Stomach (tissue), 8 donors: ENCODE measurements at regions not wholly inside any gene's neighbourhood (a gene's known extent, or its start where the extent isn't known, plus 50 kb on each side); places are given as distances from the start of the nearest gene placed in this dataset.
A peak's percentile ranks its signal among the peaks of the same experiment; 100 is the strongest.

ENCODE experiments used
- DNase-seq, 2 donors: peaks; one replicate each; pipeline versions ENCODE4 v3.0.0 to v3.0.0-alpha.2; 2013 to 2019
- H3K27ac ChIP-seq, 5 donors: fragments of 200-600 bp in 4 of 5; sonication (generic) in 4 of 5; one replicate each; pipeline ENCODE4 v1.5.1; 2013 to 2019; ENCODE audit warnings: mild to moderate bottlenecking in 1 of 5, moderate library complexity in 1 of 5
- H3K27me3 ChIP-seq, 3 donors: fragments of 200-600 bp; sonication (generic); one replicate each; pipeline ENCODE4 v1.5.1; 2017 to 2019; ENCODE audit warnings: mixed run types in 1 of 3
- H3K36me3 ChIP-seq, 4 donors: fragments of 200-600 bp; sonication (generic); 1 replicate in 3 of 4; 2 replicates in 1 of 4; pipeline ENCODE4 v1.5.1; 2016 to 2019
- H3K4me1 ChIP-seq, 4 donors: fragments of 200-600 bp; sonication (generic); one replicate each; pipeline ENCODE4 v1.5.1; 2016 to 2019
- H3K4me3 ChIP-seq, 4 donors: fragments of 200-600 bp; sonication (generic) in 3 of 4; one replicate each; pipeline ENCODE4 v1.5.1; 2016 to 2019; ENCODE audit warnings: mild to moderate bottlenecking in 1 of 4
- H3K9me3 ChIP-seq, 4 donors: fragments of 200-600 bp; sonication (generic); one replicate each; pipeline ENCODE4 v1.5.1; 2016 to 2019
- CTCF ChIP-seq, 7 experiments: fragments of 450-650 bp in 4 of 7; fragments of 200-600 bp in 3 of 7; sonication (generic) in 3 of 7; IDR thresholded peaks; one replicate each; pipeline ENCODE4 v1.5.1; 2016 to 2019; ENCODE audit warnings: antibody characterized with exemption in 7 of 7, control low read depth in 2 of 7, mild to moderate bottlenecking in 1 of 7
- EP300 ChIP-seq: sonication (generic); formaldehyde crosslinking; IDR thresholded peaks from one replicate; pipeline ENCODE4 v1.6.1; 2017; ENCODE audit warnings: antibody characterized with exemption
- POLR2A ChIP-seq, 4 donors: fragments of 450-650 bp; IDR thresholded peaks; one replicate each; pipeline ENCODE4 v1.6.1; 2016; ENCODE audit warnings: antibody characterized with exemption in 4 of 4, control low read depth in 2 of 4, mild to moderate bottlenecking in 1 of 4, moderate library complexity in 1 of 4
- POLR2AphosphoS5 ChIP-seq, 3 donors: sonication (generic); formaldehyde crosslinking; IDR thresholded peaks; one replicate each; pipeline ENCODE4 v1.6.1; 2016; ENCODE audit warnings: antibody characterized with exemption in 3 of 3
- WGBS, 5 donors: extraction: QIAGEN DNeasy Blood & Tissue Kit in 3 of 5; methylation state at CpG; one replicate each; pipeline versions ENCODE4 v1.1.5 to v1.1.7; 2013 to 2018; 5-methylcytosine and 5-hydroxymethylcytosine counted together
- intact Hi-C: fragments of 100-400 bp; cut with DNase I; formaldehyde crosslinking; loops from one replicate; pipeline ENCODE4 v1.15.1; 2023; ENCODE audit warnings: low total_unique reads
- donor health status: healthy with polysubstance abuse.
- donor health status: Bipolar disorder and iron deficiency.
- donor health status: healthy.

GRCh38 chr9:121563881-121564460, 64.3 kb upstream of the GGTA1 start:
- peaks cover 22 to 34% (median 28%) of the 10 kb centered on the region in 4 donors for H3K4me1 ChIP-seq
- H3K27me3 ChIP-seq = no peaks in the 10 kb centered on the region
- H3K36me3 ChIP-seq = no peaks in the 10 kb centered on the region
- no peak overlapping the region for H3K27ac ChIP-seq
- no peak for DNase-seq
- H3K9me3 ChIP-seq = no peaks in the 10 kb centered on the region
- no peak for TF ChIP-seq POLR2AphosphoS5 (IDR thresholded peaks at IDR 0.05)
- TF ChIP-seq POLR2A (IDR thresholded peaks at IDR 0.05) = no peak
- no peak for TF ChIP-seq CTCF (IDR thresholded peaks at IDR 0.05)
- TF ChIP-seq EP300 = no peak
- no peak overlapping the region for H3K4me3 ChIP-seq
- intact Hi-C loops = no loop called here
- WGBS, 5 donors = 90 to 94% (median 92%) methylated on average over 7 of the region's 7 CpGs

GRCh38 chr9:121564504-121565260, 65.0 kb upstream of the GGTA1 start:
- Histone ChIP-seq H3K9me3 (no peaks in the 10 kb centered on the region), H3K27ac (no peak overlapping the region), H3K36me3 (no peaks in the 10 kb centered on the region), H3K27me3 (no peaks in the 10 kb centered on the region), H3K4me3 (no peak overlapping the region), H3K4me1 (peaks cover 23 to 40% (median 33%) of the 10 kb centered on the region in 4 donors)
- DNase-seq = peak; percentile 36 to 55
- TF ChIP-seq POLR2A (IDR thresholded peaks at IDR 0.05) (no peak), EP300 (no peak), POLR2AphosphoS5 (IDR thresholded peaks at IDR 0.05) (no peak), CTCF (IDR thresholded peaks at IDR 0.05) (no peak)
- intact Hi-C loops = no loop called here
- 56 to 80% (median 73%) methylated on average over 11 of the region's 11 CpGs for WGBS, 5 donors

GRCh38 chr9:121566481-121567465, 67.1 kb upstream of the GGTA1 start:
- Histone ChIP-seq H3K4me3 (peak overlapping the region; percentile 3 to 38 (median 35)), H3K27ac (peak overlapping the region in 4 of 5 donors; percentile 58 to 83 (median 74)), H3K4me1 (peaks cover 23 to 40% (median 35%) of the 10 kb centered on the region in 4 donors), H3K9me3 (no peaks in the 10 kb centered on the region), H3K27me3 (no peaks in the 10 kb centered on the region), H3K36me3 (no peaks in the 10 kb centered on the region)
- intact Hi-C loops = no loop called here
- TF ChIP-seq POLR2AphosphoS5 (IDR thresholded peaks at IDR 0.05) = no peak
- peak in 1 of 2 donors; percentile 76 for DNase-seq
- WGBS, 5 donors = 60 to 79% (median 72%) methylated on average over 24 to 27 of the region's 27 CpGs

- H3K9me3 ChIP-seq = no peaks in the 10 kb centered on the region
- peak overlapping the region; percentile 3 to 38 (median 35) for H3K4me3 ChIP-seq
- peak overlapping the region in 4 of 5 donors; percentile 58 to 83 (median 74) for H3K27ac ChIP-seq
- no peaks in the 10 kb centered on the region for H3K36me3 ChIP-seq
- TF ChIP-seq EP300 (no peak), CTCF (IDR thresholded peaks at IDR 0.05) (no peak), POLR2A (IDR thresholded peaks at IDR 0.05) (no peak), POLR2AphosphoS5 (IDR thresholded peaks at IDR 0.05) (no peak)
- peak in 1 of 2 donors; percentile 54 for DNase-seq
- H3K4me1 ChIP-seq = peaks cover 23 to 40% (median 35%) of the 10 kb centered on the region in 4 donors
- intact Hi-C loops = no loop called here
- WGBS, 5 donors = 44 to 65% (median 58%) methylated on average over 10 to 19 of the region's 19 CpGs
- no peaks in the 10 kb centered on the region for H3K27me3 ChIP-seq
Measured at GRCh38 chr9:121567500-121568342, 68.1 kb upstream of the GGTA1 start.
